GM18508 (cell line): ENCODE measurements at regions not wholly inside any gene's neighbourhood (a gene's known extent, or its start where the extent isn't known, plus 50 kb on each side); places are given as distances from the start of the nearest gene placed in this dataset.
"Not testable (repeated sequence)": the region's sequence is repeated elsewhere in the genome, so short reads cannot be mapped to it uniquely, and the experiment has no call there.

Experiments
- ATAC-seq: cut with Tn5 transposase; IDR thresholded peaks from one replicate; pipeline ENCODE4 v1.9.1; 2021; ENCODE audit warnings: moderate number of reproducible peaks; ENCODE audit not compliant: insufficient read depth, unreplicated experiment

DNA sequence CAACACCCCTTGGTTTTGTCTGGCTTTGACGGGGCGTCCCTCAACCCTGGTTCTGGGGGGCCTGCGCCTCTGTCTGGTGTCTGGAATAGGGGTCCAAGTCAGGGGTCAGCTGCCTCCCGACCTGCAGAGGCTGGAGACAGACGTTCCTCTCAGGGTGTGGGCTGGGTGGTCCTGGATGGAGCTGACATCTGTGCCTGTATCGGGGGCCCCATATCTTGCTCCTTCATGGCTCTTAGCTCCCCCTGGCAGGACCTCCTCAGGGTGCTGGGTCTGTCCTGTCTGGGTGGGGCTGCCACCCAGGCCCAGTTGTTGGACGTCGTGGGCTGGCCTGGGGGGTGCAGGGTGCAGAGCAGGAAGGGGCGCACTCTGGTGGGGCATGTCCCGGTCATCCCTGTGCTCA, 374.8 kb downstream of the TMEM121 start:
- no peak for ATAC-seq

DNA sequence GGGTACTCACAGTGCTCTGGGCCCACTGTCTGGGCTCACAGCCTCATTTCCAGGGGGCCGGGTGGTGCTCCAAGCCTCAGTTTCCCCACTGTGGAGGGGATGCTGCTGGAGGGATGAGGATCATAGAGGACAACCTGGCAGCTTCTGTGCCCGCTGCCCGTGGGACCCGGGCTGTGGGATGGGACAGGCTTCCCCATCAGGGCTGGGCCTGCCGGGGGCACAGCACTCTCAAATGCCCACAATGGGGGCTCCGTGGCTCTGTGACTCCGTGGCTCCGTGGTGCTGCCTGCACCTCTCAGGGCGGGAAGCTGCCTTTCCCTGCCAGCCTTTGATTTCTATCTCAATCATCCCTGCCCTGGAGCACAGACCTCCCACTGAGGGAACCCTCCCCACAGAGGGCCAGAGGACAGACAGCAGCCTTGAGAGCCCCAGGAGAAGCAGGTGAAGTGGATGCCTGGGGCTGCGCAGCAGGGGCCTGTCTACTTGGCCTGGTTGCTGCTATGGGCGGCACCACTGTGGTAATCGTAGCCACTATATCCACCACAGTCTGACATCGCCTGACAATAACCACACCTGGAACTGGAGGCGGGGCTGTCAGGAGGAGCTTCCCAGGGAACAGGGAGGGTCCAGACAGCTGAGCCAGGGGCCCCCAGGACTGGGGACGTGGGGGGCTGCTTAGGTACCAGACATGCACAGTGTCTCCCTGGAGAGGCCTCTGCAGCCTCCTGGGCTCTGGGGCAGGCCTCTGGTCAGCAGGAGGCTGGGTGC, 375.9 kb downstream of the TMEM121 start:
- ATAC-seq = no peak

DNA sequence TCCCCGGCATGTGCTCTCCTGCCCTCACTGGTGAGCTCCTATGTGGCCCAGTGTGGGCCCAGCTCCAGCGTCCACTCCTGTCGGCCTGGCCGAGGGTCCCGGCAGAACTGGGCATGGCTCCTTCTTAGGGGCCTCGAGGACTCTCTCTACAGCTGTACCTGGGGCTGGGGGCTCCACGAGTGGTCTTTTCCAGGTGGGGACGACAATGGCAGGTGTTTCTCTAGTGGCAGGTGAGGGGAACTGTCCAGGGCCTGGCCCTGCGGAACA, 376.4 kb downstream of the TMEM121 start:
- ATAC-seq = not testable (repeated sequence)

DNA sequence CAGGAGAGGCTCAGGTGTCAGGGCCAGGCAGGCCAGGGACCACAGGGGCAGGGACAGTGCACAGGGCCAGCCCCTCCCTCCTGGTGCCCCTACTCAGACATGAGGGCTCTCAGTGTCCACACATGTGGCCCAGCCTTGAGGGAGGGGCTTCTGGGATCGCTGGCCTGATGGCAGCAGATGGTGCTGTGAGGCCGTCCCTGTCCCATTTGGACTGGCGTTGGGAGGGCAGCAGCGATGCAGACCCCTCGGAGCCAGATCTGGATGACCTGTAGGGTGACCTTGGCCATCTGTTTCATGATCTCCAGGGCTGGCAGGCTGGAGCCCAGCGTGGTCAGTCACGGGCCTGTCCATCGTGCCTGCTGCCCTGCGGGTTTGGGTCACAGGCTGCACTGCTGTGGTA, 377.6 kb downstream of the TMEM121 start:
- no peak for ATAC-seq

DNA sequence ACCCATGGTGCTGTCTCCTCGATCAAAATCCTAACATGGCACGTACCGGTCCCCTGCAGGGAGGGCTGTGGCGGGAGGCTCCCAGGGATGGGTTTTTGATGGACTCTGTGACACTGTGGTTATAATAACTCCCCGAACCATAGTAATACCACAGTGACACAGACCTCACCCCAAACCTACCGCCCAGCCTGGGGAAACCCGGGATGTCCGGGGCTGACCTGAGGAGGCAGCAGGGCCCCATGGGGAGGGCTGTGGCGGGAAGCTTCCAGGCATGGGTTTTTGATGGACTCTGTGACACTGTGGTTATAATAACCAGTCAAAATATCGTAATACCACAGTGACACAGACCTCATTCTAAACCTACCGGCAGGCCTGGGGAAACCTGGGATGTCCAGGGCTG, 378.0 kb downstream of the TMEM121 start:
- no peak for ATAC-seq

DNA sequence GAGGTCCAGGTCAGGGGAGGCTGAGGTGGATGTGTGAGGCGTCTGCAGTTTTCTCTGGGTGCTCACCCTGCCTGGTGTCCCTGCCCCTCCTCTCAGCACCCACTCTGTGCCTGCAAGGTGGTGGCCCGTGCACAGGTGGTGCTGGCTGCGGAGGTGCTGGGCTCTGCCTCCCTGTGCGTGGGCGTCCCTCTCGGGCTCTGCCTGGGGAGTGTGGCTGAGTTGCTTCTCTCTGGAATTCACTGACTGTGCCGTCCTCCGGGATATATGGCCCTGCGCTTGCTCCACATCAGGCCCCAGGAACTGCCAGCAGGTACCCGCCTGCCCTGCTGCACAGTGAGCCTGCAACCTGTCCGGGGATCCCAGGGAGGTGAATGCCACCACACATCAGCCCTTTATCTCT, 379.1 kb downstream of the TMEM121 start:
- no peak for ATAC-seq

DNA sequence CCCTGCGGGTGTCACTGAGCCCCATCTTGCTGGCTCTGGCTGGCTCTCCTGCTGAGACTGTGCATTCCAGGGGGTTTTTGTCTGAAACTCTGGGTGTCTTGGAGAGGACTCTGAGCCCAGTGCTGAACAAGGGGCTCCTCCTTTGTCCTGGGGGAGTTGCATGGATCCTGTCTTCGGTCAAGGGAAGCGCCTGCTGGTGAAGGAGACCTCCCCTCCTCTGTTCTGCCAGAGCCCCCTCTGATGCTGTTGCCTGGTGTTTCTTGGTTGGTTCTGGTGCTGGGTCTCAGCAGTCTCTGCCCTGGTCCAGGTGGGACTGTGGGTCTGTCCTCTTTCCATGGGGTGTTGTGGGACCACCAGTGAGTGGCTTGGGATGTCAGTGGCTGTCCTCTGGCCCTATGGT, 380.9 kb downstream of the TMEM121 start:
- ATAC-seq = no peak

DNA sequence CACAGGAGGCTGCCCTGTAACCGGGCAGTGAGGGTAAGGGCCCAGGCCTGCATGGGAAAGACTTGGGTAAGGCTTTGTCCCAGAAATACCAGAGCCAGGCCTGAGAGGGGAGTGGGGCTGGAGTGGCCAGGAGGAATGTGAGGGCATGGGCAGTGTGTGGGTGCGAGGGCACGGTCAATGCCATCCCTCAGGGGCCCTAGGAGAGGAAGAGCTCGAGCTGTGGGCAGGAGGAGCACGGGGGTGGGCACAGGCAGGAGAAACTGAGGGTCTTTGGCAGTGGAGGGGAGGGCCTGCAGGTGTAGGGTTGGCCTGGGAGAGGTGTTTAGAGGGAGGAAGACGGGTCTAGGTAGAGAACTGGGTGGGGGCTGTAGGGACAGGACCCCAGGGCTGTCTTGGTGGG, 381.6 kb downstream of the TMEM121 start:
- no peak for ATAC-seq

DNA sequence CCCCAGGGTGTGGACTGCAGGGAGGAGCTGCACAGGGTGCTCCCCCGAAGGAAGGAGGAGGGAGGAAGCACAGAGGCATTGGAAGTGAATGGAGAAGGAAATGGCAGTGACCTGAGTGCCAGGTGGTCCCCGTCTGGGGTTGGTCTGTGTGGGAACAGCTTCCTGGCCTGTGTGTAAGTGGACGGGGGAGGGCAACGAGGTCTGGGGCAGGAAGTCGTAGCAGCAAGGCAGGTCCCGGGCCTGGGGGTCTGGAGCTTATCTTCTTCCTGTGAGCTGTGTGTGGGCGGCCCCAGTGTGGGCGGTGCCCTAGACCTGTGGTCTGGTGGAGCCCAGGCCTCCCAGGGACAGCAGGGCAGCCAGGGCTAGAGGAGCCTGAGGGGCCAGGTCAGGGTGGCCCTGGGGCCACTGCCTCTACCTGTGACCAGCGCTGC, 382.1 kb downstream of the TMEM121 start:
- ATAC-seq = no peak

DNA sequence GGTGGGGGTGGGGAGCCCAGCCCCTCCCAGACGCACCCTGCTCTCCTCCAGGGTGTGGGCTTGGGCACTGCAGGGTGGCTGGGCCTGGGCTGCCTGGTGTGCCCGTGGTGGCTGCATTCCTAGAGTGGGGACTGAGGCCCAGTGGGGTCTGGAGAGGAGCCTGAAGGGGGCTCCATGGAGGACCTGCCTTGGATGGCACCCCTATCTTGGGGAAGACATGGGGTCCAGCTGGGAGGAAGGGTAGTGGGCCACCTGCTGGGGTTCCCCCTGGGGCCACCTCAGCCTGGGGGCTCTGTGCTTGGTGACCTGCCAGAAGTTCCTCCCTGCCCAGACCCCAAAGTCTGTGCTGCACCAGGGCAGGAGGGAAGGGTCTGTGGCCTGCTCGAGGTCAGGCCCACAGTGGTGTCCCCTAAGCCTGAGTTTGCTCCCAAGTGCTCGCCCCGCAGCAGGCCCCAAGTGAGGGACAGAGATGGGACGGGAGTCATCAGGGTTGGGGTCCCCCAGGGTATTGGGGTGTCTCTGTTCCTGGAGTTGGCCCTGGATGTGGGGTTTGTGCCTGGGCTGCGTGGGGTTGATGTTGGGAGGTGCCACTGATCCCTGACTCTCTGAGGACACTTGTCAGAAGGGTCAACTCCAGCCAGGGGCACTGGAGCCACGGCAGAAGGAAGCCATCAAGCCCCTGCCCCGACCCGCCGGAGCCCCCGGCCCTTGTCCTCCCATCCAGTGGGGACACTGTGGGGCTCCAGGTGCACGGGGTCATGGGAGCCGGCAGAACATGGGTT, 382.9 kb downstream of the TMEM121 start:
- ATAC-seq = no peak

DNA sequence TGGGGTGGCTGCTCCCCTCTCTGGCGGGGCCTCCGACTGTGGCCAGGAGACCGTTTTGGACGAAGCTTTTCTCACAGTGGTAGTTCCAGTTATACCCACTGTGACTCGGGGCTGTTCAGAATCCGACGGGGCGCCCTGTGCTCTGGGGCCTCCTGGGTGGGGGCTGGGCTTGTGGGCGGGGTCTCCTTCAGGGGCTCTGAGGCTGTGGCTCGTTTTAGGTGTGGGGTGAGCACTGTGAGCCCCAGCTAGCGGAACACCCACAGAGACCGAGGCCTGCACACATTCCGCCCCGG, 383.4 kb downstream of the TMEM121 start:
- ATAC-seq = not testable (repeated sequence)

DNA sequence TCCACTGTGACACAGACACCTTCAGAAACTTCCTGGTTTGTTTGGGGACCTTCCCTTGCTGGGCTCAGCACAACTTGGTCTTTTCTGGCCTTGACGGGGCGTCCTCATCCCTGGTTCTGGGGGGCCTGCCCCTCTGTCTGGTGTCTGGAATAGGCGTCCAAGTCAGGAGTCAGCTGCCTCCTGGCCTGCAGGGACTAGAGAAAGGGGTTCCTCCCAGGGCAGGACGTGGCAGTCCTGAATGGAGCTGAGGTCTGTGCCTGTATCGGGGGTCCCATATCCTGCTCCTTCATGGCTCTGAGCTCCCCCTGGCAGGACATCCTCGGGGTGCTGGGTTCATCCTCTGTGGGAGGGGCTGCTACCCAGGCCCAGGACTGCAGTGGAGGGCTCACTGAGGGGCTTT, 384.0 kb downstream of the TMEM121 start:
- no peak for ATAC-seq

DNA sequence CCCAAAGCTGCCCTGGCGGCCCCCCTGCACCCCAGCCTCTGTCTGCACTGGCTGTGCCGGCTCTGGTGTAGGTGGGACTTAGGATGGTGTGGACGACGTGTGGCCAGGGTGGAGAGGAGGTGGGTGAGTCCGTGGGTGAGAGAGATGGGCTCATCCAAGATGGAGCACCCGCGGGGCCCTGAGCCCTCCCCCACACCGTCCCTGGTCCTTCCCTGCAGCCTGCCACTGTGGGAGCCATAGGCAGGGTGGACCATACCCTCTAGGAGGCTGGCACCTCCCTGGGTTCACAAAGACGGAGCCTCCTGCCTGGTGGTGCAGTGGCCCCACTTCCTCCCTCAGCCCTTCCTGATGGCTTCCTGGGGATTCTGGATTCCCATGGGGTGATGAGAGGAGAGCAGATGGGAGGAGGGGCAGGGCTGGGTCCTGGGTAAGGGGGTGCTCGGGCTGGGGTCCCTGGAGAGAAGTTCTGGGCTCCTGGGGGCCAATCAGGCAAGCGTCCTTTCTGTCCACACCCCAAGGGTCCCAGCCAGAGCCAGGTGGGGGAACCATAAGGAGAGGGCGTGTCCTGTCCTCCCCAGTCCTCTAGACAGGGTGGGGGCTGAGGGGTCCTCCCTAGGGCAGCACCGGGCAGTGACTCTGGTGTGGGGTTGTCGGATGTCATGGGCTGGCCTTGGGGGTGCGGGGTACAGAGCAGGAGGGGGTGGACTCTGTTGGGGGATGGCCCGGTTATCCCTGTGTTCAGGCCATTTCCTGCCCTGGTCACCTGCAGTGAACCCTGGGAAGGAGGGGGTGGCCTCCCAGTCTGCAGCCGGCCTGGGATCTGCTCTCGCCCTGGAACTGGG, 384.8 kb downstream of the TMEM121 start:
- no peak for ATAC-seq

DNA sequence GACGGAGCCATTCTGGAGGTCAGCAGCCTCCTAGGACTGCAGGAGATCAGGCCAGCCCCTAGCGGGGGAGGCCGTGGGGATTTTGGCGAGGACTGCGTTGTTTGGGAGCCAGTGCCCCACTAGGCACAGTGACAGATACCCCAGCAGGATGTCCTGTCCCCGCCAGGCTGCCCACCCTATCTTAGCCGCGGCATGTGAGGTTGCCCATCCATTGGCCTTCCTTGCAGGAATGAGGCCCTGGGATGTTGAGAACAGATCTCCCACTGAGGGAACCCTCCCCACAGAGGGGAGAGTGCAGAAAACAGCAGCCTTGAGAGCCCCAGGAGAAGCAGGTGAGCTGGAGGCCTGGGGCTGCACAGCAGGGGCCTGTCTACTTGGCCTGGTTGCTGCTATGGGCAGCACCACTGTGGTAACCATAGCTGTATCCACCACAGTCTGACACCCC, 385.5 kb downstream of the TMEM121 start:
- not testable (repeated sequence) for ATAC-seq

DNA sequence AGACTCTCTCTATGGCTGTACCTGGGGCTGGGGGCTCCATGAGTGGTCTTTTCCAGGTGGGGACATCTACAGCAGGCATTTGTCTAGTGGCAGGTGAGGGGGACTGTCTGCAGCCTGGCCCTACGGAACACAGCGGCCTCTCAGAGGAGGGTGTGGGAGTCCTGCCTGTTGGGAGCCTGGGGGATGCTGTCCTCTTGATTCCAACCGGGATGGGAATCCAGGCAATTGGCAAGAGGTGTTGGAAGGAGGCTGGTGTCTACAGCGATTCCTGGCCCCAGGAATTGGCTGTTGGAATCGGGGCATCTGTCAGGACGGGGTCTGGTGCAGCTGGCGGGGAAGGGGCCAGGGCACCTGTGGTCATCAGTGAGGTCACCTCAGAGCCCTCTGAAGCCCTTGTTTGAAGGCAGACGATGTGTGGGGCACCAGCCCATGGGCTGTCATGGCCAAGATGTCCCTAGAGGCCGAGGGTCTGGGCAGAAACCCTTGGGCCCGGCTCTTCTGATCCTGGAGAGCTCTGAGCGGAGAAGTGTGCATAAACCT, 386.3 kb downstream of the TMEM121 start:
- no peak for ATAC-seq

DNA sequence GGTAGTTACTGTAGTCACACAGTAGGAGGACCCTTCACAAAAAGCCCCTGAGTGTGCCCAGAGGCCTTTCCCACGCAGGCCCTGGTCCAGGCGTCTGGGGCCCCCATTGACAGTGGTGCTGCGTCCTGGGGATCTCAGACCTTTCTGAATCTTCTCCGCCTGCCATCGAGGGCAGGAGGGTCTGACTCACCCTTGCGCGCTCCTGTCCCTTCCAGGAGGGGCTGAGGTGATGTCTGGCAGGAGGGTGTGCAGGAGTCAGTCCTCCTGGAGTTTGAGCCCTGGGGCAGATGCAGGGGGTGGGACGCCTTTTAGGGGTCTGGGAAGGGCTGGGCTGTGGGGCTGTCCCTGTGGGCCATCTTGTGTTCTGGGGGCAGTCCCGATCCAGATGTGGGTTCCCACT, 386.8 kb downstream of the TMEM121 start:
- no peak for ATAC-seq

DNA sequence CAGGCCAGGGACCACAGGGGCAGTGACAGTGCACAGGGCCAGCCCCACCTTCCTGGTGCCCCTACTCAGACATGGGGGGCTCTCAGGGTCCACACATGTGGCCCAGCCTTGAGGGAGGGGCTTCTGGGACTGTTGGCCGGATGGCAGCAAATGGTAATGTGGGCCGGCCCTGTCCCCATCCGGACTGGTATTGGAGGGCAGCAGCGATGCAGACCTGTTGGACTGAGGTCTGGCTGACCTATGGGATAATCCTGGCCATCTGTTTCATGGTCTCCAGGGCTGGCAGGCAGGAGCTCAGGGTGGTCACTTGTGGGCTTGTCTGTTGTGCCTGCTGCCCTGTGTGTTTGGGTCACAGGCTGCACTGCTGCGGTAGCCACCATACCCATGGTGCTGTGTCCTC, 387.5 kb downstream of the TMEM121 start:
- ATAC-seq = no peak

DNA sequence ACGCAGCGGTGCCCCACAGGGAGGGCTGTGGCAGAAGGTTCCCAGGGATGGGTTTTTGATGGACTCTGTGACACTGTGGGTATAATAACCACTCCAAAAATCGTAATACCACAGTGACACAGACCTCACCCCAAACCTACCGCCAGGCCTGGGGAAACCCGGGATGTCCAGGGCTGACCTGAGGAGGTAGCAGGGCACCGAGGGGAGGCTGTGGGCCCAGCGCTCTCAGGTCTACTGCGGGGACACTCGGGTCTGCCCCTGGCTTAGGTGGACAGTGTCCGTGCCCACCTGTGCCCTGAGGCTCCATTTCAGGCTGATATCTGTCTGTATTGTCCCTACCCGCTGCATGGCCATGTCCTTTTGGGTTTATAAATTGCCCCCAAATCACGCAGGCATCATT, 387.9 kb downstream of the TMEM121 start:
- ATAC-seq = not testable (repeated sequence)

DNA sequence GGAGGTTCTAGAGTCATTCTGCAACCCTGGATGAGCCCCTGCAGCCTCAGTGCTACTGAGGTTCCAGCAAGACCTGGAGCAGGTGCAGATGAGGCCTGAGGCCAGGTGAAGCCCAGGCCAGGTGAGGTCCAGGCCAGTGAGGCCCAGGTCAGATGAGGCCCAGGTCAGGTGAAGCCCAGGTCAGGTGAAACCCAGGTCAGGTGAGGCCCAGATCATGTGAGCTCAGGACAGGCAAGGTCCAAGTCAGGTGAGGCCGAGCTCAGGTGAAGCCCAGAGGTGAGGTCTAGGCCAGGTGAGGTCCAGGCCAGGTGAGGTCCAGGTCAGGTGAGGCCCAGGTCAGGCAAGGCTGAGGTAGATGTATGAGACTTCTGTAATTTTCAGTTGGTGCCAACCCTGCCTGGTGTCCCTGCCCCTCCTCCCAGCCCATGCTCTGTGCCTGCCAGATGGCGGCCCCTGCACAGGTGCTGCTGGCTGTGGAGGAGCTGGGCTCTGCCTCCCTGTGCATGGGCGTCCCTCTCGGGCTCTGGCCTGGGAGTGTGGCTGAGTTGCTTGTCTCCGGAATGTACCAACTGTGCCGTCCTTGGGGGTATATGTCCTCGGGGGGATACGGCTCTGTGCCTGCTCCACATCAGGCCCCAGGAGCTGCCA, 388.5 kb downstream of the TMEM121 start:
- ATAC-seq = no peak

DNA sequence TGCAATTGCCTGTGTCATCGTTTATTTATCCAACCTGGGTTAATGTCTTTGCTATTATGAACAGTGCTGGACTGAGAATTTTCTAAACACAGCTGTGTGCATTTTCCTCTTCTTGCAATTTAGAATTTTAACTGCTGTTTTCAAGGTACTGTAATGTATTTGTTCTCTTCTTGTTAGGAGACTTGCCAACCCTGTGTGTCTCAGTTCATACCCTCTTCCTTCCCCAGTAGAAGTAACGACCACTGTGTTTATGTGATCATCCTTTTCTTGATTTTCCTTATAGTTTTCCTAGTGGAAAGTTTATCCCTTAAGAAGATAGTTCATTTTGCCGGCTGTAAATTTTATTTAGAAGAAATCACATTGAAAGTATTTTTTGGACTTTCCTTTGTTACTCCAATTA, 389.2 kb downstream of the TMEM121 start:
- not testable (repeated sequence) for ATAC-seq
